SK-N-SH treated with all-trans-retinoic acid at 6 μM for 48 hours (cell line): ENCODE measurements at regions not wholly inside any gene's neighbourhood (a gene's known extent, or its start where the extent isn't known, plus 50 kb on each side); places are given as distances from the start of the nearest gene placed in this dataset.

Experiments used
- ARNTL ChIP-seq: fragments of 450-650 bp; formaldehyde crosslinking; IDR thresholded peaks from 2 replicates; pipeline ENCODE4 v1.5.0; 2020; ENCODE audit warnings: low read depth, mild to moderate bottlenecking, moderate library complexity, borderline replicate concordance
- ZC3H10 ChIP-seq: fragments of 250-450 bp; sonication (Bioruptor Pico); IDR thresholded peaks from 2 replicates; pipeline ENCODE4 v1.5.1; 2021; ENCODE audit warnings: mild to moderate bottlenecking, moderate library complexity
- ZFP3 ChIP-seq: fragments of 250-450 bp; sonication (Bioruptor Pico); IDR thresholded peaks from 2 replicates; pipeline ENCODE4 v1.5.0; 2020; ENCODE audit warnings: mild to moderate bottlenecking, moderate library complexity
- ZNF70 ChIP-seq: fragments of 450-650 bp; formaldehyde crosslinking; IDR thresholded peaks from 2 replicates; pipeline ENCODE4 v1.5.0; 2020; ENCODE audit warnings: mild to moderate bottlenecking, moderate library complexity
- TF ChIP-seq, protein P1 (sequence below): fragments of 250-450 bp; sonication (Bioruptor Pico); IDR thresholded peaks from 2 replicates; pipeline ENCODE4 v1.5.0; 2020; ENCODE audit warnings: mild to moderate bottlenecking, moderate library complexity
- TF ChIP-seq, protein P2 (sequence below): fragments of 250-450 bp; sonication (Bioruptor Pico); IDR thresholded peaks from 2 replicates; pipeline ENCODE4 v1.5.1; 2020; ENCODE audit warnings: low read depth, mild to moderate bottlenecking, moderate library complexity
- TF ChIP-seq, protein P3 (sequence below): fragments of 250-450 bp; sonication (Bioruptor Pico); IDR thresholded peaks from 2 replicates; pipeline ENCODE4 v1.5.1; 2021; ENCODE audit warnings: mild to moderate bottlenecking, moderate library complexity
- TF ChIP-seq, protein P4 (sequence below): fragments of 250-450 bp; sonication (Bioruptor Pico); IDR thresholded peaks from 2 replicates; pipeline ENCODE4 v1.8.0; 2020; ENCODE audit warnings: mild to moderate bottlenecking, moderate library complexity, borderline replicate concordance

DNA sequence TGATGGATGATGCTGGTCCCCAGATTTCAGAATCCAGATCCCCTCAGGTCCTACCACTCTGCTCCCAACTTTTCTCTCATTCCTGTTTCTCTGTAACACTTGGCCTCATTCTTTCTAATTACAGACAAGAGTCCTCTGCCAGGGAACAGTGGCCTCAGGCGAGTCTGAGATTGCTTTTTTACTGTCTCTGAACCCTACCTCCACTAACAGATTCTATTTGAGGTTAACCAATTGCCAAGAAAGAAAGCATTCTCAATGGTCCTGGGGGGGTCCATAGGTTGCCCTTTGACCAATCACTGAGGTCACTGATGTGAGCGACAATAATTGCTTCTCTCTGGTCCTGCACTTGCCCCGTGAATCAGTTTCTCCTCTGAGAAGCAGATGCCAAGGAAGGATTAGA lies 145.2 kb upstream of the TMEM108 start:
- TF ChIP-seq, protein P1, sequence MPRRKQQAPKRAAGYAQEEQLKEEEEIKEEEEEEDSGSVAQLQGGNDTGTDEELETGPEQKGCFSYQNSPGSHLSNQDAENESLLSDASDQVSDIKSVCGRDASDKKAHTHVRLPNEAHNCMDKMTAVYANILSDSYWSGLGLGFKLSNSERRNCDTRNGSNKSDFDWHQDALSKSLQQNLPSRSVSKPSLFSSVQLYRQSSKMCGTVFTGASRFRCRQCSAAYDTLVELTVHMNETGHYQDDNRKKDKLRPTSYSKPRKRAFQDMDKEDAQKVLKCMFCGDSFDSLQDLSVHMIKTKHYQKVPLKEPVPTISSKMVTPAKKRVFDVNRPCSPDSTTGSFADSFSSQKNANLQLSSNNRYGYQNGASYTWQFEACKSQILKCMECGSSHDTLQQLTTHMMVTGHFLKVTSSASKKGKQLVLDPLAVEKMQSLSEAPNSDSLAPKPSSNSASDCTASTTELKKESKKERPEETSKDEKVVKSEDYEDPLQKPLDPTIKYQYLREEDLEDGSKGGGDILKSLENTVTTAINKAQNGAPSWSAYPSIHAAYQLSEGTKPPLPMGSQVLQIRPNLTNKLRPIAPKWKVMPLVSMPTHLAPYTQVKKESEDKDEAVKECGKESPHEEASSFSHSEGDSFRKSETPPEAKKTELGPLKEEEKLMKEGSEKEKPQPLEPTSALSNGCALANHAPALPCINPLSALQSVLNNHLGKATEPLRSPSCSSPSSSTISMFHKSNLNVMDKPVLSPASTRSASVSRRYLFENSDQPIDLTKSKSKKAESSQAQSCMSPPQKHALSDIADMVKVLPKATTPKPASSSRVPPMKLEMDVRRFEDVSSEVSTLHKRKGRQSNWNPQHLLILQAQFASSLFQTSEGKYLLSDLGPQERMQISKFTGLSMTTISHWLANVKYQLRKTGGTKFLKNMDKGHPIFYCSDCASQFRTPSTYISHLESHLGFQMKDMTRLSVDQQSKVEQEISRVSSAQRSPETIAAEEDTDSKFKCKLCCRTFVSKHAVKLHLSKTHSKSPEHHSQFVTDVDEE (CRISPR knock-in tag): no peak
- no peak for TF ChIP-seq ZNF70
- TF ChIP-seq, protein P2, sequence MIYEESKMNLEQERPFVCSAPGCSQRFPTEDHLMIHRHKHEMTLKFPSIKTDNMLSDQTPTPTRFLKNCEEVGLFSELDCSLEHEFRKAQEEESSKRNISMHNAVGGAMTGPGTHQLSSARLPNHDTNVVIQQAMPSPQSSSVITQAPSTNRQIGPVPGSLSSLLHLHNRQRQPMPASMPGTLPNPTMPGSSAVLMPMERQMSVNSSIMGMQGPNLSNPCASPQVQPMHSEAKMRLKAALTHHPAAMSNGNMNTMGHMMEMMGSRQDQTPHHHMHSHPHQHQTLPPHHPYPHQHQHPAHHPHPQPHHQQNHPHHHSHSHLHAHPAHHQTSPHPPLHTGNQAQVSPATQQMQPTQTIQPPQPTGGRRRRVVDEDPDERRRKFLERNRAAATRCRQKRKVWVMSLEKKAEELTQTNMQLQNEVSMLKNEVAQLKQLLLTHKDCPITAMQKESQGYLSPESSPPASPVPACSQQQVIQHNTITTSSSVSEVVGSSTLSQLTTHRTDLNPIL (CRISPR knock-in tag): no peak
- TF ChIP-seq, protein P3, sequence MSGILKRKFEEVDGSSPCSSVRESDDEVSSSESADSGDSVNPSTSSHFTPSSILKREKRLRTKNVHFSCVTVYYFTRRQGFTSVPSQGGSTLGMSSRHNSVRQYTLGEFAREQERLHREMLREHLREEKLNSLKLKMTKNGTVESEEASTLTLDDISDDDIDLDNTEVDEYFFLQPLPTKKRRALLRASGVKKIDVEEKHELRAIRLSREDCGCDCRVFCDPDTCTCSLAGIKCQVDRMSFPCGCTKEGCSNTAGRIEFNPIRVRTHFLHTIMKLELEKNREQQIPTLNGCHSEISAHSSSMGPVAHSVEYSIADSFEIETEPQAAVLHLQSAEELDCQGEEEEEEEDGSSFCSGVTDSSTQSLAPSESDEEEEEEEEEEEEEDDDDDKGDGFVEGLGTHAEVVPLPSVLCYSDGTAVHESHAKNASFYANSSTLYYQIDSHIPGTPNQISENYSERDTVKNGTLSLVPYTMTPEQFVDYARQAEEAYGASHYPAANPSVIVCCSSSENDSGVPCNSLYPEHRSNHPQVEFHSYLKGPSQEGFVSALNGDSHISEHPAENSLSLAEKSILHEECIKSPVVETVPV: no peak
- TF ChIP-seq, protein P4, sequence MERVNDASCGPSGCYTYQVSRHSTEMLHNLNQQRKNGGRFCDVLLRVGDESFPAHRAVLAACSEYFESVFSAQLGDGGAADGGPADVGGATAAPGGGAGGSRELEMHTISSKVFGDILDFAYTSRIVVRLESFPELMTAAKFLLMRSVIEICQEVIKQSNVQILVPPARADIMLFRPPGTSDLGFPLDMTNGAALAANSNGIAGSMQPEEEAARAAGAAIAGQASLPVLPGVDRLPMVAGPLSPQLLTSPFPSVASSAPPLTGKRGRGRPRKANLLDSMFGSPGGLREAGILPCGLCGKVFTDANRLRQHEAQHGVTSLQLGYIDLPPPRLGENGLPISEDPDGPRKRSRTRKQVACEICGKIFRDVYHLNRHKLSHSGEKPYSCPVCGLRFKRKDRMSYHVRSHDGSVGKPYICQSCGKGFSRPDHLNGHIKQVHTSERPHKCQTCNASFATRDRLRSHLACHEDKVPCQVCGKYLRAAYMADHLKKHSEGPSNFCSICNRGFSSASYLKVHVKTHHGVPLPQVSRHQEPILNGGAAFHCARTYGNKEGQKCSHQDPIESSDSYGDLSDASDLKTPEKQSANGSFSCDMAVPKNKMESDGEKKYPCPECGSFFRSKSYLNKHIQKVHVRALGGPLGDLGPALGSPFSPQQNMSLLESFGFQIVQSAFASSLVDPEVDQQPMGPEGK (CRISPR knock-in tag): no peak
- no peak for TF ChIP-seq ZFP3
- TF ChIP-seq ZC3H10 (CRISPR knock-in tag): no peak
- TF ChIP-seq ARNTL (CRISPR knock-in tag): no peak
